ENCODE measurements at regions not wholly inside any gene's neighbourhood (a gene's known extent, or its start where the extent isn't known, plus 50 kb on each side); places are given as distances from the start of the nearest gene placed in this dataset.

- H3K9me3 ChIP-seq (replicated peaks in 1 of 11), result peaks cover 5 to 31% (median 12%) of the 10 kb centered on the region in 11 experiments; a peak in 20 of 22 replicates
- H3K27me3 ChIP-seq, result no peaks in the 10 kb centered on the region
- no peak overlapping the region for H3K9ac ChIP-seq
- H3K4me3 ChIP-seq, result no peak overlapping the region
- no peaks in the 10 kb centered on the region for H4K20me1 ChIP-seq
- 0 out of 22 replicates have a peak, but pooled peaks of 1 of the 11 experiments have one; percentile 18 for TF ChIP-seq Cebpa-rat (IDR thresholded peaks at IDR 0.05)
- no peaks in the 10 kb centered on the region for H3K4me1 ChIP-seq
- no peak overlapping the region for H3K4me2 ChIP-seq
- H3K27ac ChIP-seq, result no peak overlapping the region
- H3K36me3 ChIP-seq, result no peaks in the 10 kb centered on the region
Measured at GRCh38 chr2:60127191-60127590, 426.3 kb downstream of the BCL11A start.

GRCh38 chr2:60125611-60126426 lies 427.6 kb downstream of the BCL11A start:
- H3K9me3 ChIP-seq (replicated peaks in 1 of 11), result peaks cover 4 to 25% (median 12%) of the 10 kb centered on the region in 11 experiments; a peak in 18 of 22 replicates
- no peak overlapping the region for H3K9ac ChIP-seq
- no peak for TF ChIP-seq Cebpa-rat (IDR thresholded peaks at IDR 0.05)
- H3K4me2 ChIP-seq, result no peak overlapping the region
- no peaks in the 10 kb centered on the region for H3K4me1 ChIP-seq
- H4K20me1 ChIP-seq, result no peaks in the 10 kb centered on the region
- no peaks in the 10 kb centered on the region for H3K36me3 ChIP-seq
- H3K27me3 ChIP-seq, result no peaks in the 10 kb centered on the region
- no peak overlapping the region for H3K4me3 ChIP-seq
- no peak overlapping the region for H3K27ac ChIP-seq

GRCh38 chr2:60119778-60120177 lies 433.7 kb downstream of the BCL11A start:
- TF ChIP-seq Cebpa-rat (IDR thresholded peaks at IDR 0.05), result no peak
- no peak overlapping the region for H3K4me2 ChIP-seq

GRCh38 chr2:60118917-60119316 lies 434.5 kb downstream of the BCL11A start:
- TF ChIP-seq Cebpa-rat (IDR thresholded peaks at IDR 0.05), result no peak
- H3K27me3 ChIP-seq, result no peaks in the 10 kb centered on the region
- no peaks in the 10 kb centered on the region for H3K36me3 ChIP-seq
- no peak overlapping the region for H3K4me2 ChIP-seq
- H4K20me1 ChIP-seq, result no peaks in the 10 kb centered on the region
- no peak overlapping the region for H3K27ac ChIP-seq
- no peak overlapping the region for H3K4me3 ChIP-seq
- peaks cover 0 to 9% (median 3%) of the 10 kb centered on the region in 10 experiments; a peak in 9 of 20 replicates for H3K4me1 ChIP-seq
- H3K9ac ChIP-seq, result no peak overlapping the region
- peaks cover 24 to 45% (median 39%) of the 10 kb centered on the region in 11 experiments for H3K9me3 ChIP-seq (replicated peaks in 1 of 11)

More at GRCh38 chr2:60119778-60120177, 433.7 kb downstream of the BCL11A start:
- Histone ChIP-seq H3K4me3 (no peak overlapping the region), H3K27ac (no peak overlapping the region), H4K20me1 (no peaks in the 10 kb centered on the region), H3K36me3 (no peaks in the 10 kb centered on the region), H3K27me3 (no peaks in the 10 kb centered on the region), H3K9ac (no peak overlapping the region), H3K9me3 (replicated peaks in 1 of 11) (peaks cover 24 to 45% (median 39%) of the 10 kb centered on the region in 11 experiments), H3K4me1 (peaks cover 0 to under 1% (median 0%) of the 10 kb centered on the region in 10 experiments; a peak in 7 of 20 replicates)

- Histone ChIP-seq H3K4me1 (peaks cover 0 to 9% (median 3%) of the 10 kb centered on the region in 10 experiments; a peak in 9 of 20 replicates), H3K27me3 (no peaks in the 10 kb centered on the region), H3K27ac (no peak overlapping the region), H3K4me2 (no peak overlapping the region), H3K36me3 (no peaks in the 10 kb centered on the region), H3K9me3 (replicated peaks in 1 of 11) (peaks cover 26 to 47% (median 40%) of the 10 kb centered on the region in 11 experiments), H3K9ac (no peak overlapping the region), H4K20me1 (no peaks in the 10 kb centered on the region), H3K4me3 (no peak overlapping the region)
- no peak for TF ChIP-seq Cebpa-rat (IDR thresholded peaks at IDR 0.05)
Measured at GRCh38 chr2:60118061-60118460, 435.4 kb downstream of the BCL11A start.

- Histone ChIP-seq H3K4me3 (no peak overlapping the region), H3K9ac (no peak overlapping the region), H3K27me3 (no peaks in the 10 kb centered on the region), H3K4me2 (no peak overlapping the region), H3K9me3 (replicated peaks in 1 of 11) (peaks cover 22 to 39% (median 33%) of the 10 kb centered on the region in 11 experiments; a peak in 21 of 22 replicates), H4K20me1 (no peaks in the 10 kb centered on the region), H3K4me1 (peaks cover 0 to 9% (median 3%) of the 10 kb centered on the region in 10 experiments; a peak in 9 of 20 replicates), H3K36me3 (no peaks in the 10 kb centered on the region), H3K27ac (no peak overlapping the region)
- TF ChIP-seq Cebpa-rat (IDR thresholded peaks at IDR 0.05), result no peak
Measured at GRCh38 chr2:60116161-60116875, 437.1 kb downstream of the BCL11A start.

- Histone ChIP-seq H3K9ac (no peak overlapping the region), H3K4me1 (peaks cover 7 to 22% (median 14%) of the 10 kb centered on the region in 10 experiments), H4K20me1 (no peaks in the 10 kb centered on the region), H3K4me3 (no peak overlapping the region), H3K27ac (no peak overlapping the region), H3K27me3 (no peaks in the 10 kb centered on the region), H3K36me3 (no peaks in the 10 kb centered on the region), H3K4me2 (no peak overlapping the region), H3K9me3 (replicated peaks in 1 of 11) (peaks cover 0 to 11% (median 5%) of the 10 kb centered on the region in 11 experiments; a peak in 10 of 22 replicates)
- no peak for TF ChIP-seq Cebpa-rat (IDR thresholded peaks at IDR 0.05)
Measured at GRCh38 chr2:60109744-60110143, 443.7 kb downstream of the BCL11A start.

GRCh38 chr2:60106836-60107529 lies 446.5 kb downstream of the BCL11A start:
- H3K9ac ChIP-seq, result no peak overlapping the region
- no peak overlapping the region for H3K4me3 ChIP-seq
- no peak overlapping the region for H3K27ac ChIP-seq
- no peaks in the 10 kb centered on the region for H4K20me1 ChIP-seq
- H3K36me3 ChIP-seq, result no peaks in the 10 kb centered on the region
- H3K9me3 ChIP-seq (replicated peaks in 1 of 11), result peaks cover 0 to 10% (median 5%) of the 10 kb centered on the region in 11 experiments; a peak in 10 of 22 replicates
- no peak for TF ChIP-seq Cebpa-rat (IDR thresholded peaks at IDR 0.05)
- no peak overlapping the region for H3K4me2 ChIP-seq
- no peaks in the 10 kb centered on the region for H3K27me3 ChIP-seq
- peaks cover 0 to 37% (median 27%) of the 10 kb centered on the region in 10 experiments; a peak in 15 of 20 replicates for H3K4me1 ChIP-seq
